ENCODE measurements at regions not wholly inside any gene's neighbourhood (a gene's known extent, or its start where the extent isn't known, plus 50 kb on each side); places are given as distances from the start of the nearest gene placed in this dataset.

DNA sequence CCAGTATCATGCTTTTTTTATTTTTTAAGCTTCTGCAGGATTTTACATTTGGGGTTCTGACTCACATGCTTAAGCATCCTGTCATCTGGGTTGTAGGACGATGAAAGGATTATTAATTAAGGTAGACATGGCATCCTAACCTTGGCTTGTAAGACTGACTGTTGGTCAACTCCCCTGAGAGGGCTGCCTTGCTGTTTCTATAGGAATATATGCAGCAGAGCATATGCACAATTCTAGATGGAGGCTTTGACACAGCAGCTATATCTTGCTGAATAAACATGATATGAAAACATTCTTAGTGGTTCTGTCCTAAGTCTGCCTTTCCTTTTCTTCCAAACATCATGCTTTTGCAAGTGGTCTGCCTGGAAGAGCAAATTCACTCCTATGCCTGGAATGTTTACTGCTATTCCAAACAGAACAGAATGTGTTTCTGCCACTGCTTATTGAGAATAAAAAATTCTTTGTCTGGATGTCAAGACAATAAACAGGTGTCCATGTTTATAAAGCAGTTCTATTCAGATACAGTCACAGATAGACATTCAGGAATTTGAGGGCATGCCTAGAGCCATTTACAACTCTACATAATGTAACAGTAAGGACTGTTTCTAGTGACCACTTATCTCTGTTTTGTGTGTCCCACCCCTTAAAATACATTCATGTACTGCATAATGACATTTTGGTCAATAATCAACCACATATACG lies 166.2 kb upstream of the PPP2R2B start:
- ATAC-seq, result no peak
- no peaks in the 10 kb centered on the region for H3K36me3 Mint-ChIP-seq
- TF ChIP-seq, protein P1, sequence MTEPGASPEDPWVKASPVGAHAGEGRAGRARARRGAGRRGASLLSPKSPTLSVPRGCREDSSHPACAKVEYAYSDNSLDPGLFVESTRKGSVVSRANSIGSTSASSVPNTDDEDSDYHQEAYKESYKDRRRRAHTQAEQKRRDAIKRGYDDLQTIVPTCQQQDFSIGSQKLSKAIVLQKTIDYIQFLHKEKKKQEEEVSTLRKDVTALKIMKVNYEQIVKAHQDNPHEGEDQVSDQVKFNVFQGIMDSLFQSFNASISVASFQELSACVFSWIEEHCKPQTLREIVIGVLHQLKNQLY (CRISPR knock-in tag; IDR thresholded peaks at IDR 0.05), result no peak
- TF ChIP-seq ZNF423 (CRISPR knock-in tag; IDR thresholded peaks at IDR 0.05) (no peak), NR1H2 (CRISPR knock-in tag; IDR thresholded peaks at IDR 0.05) (no peak), ESRRA (CRISPR knock-in tag; IDR thresholded peaks at IDR 0.05; ENCODE audit: borderline replicate concordance) (no peak), ELF4 (CRISPR knock-in tag; IDR thresholded peaks at IDR 0.05; ENCODE audit: low read depth) (no peak), ZNF671 (CRISPR knock-in tag; IDR thresholded peaks at IDR 0.05) (no peak), ZBTB21 (CRISPR knock-in tag; IDR thresholded peaks at IDR 0.05; ENCODE audit: borderline replicate concordance) (no peak), MYBL2 (CRISPR knock-in tag; IDR thresholded peaks at IDR 0.05) (no peak), TP53 (CRISPR knock-in tag; IDR thresholded peaks at IDR 0.05) (no peak), RELA (CRISPR knock-in tag; IDR thresholded peaks at IDR 0.05; ENCODE audit: borderline replicate concordance) (no peak), SOX15 (CRISPR knock-in tag; IDR thresholded peaks at IDR 0.05) (no peak), HMGA2 (CRISPR knock-in tag; IDR thresholded peaks at IDR 0.05) (no peak), SMAD3 (CRISPR knock-in tag; IDR thresholded peaks at IDR 0.05; ENCODE audit: borderline replicate concordance) (no peak), TEAD1 (CRISPR knock-in tag; IDR thresholded peaks at IDR 0.05) (no peak), FOXP1 (CRISPR knock-in tag; IDR thresholded peaks at IDR 0.05; ENCODE audit: borderline replicate concordance) (no peak)
- TF ChIP-seq, protein P2, sequence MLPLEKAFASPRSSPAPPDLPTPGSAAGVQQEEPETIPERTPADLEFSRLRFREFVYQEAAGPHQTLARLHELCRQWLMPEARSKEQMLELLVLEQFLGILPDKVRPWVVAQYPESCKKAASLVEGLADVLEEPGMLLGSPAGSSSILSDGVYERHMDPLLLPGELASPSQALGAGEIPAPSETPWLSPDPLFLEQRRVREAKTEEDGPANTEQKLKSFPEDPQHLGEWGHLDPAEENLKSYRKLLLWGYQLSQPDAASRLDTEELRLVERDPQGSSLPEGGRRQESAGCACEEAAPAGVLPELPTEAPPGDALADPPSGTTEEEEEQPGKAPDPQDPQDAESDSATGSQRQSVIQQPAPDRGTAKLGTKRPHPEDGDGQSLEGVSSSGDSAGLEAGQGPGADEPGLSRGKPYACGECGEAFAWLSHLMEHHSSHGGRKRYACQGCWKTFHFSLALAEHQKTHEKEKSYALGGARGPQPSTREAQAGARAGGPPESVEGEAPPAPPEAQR (CRISPR knock-in tag; IDR thresholded peaks at IDR 0.05), result no peak
- TF ChIP-seq, protein P3, sequence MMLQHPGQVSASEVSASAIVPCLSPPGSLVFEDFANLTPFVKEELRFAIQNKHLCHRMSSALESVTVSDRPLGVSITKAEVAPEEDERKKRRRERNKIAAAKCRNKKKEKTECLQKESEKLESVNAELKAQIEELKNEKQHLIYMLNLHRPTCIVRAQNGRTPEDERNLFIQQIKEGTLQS (CRISPR knock-in tag; conservative IDR thresholded peaks at IDR 0.05), result no peak
- TF ChIP-seq, protein P4, sequence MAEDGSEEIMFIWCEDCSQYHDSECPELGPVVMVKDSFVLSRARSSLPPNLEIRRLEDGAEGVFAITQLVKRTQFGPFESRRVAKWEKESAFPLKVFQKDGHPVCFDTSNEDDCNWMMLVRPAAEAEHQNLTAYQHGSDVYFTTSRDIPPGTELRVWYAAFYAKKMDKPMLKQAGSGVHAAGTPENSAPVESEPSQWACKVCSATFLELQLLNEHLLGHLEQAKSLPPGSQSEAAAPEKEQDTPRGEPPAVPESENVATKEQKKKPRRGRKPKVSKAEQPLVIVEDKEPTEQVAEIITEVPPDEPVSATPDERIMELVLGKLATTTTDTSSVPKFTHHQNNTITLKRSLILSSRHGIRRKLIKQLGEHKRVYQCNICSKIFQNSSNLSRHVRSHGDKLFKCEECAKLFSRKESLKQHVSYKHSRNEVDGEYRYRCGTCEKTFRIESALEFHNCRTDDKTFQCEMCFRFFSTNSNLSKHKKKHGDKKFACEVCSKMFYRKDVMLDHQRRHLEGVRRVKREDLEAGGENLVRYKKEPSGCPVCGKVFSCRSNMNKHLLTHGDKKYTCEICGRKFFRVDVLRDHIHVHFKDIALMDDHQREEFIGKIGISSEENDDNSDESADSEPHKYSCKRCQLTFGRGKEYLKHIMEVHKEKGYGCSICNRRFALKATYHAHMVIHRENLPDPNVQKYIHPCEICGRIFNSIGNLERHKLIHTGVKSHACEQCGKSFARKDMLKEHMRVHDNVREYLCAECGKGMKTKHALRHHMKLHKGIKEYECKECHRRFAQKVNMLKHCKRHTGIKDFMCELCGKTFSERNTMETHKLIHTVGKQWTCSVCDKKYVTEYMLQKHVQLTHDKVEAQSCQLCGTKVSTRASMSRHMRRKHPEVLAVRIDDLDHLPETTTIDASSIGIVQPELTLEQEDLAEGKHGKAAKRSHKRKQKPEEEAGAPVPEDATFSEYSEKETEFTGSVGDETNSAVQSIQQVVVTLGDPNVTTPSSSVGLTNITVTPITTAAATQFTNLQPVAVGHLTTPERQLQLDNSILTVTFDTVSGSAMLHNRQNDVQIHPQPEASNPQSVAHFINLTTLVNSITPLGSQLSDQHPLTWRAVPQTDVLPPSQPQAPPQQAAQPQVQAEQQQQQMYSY (CRISPR knock-in tag; IDR thresholded peaks at IDR 0.05), result no peak
- TF ChIP-seq, protein P5, sequence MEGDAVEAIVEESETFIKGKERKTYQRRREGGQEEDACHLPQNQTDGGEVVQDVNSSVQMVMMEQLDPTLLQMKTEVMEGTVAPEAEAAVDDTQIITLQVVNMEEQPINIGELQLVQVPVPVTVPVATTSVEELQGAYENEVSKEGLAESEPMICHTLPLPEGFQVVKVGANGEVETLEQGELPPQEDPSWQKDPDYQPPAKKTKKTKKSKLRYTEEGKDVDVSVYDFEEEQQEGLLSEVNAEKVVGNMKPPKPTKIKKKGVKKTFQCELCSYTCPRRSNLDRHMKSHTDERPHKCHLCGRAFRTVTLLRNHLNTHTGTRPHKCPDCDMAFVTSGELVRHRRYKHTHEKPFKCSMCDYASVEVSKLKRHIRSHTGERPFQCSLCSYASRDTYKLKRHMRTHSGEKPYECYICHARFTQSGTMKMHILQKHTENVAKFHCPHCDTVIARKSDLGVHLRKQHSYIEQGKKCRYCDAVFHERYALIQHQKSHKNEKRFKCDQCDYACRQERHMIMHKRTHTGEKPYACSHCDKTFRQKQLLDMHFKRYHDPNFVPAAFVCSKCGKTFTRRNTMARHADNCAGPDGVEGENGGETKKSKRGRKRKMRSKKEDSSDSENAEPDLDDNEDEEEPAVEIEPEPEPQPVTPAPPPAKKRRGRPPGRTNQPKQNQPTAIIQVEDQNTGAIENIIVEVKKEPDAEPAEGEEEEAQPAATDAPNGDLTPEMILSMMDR (IDR thresholded peaks at IDR 0.05), result no peak
- TF ChIP-seq, protein P6, sequence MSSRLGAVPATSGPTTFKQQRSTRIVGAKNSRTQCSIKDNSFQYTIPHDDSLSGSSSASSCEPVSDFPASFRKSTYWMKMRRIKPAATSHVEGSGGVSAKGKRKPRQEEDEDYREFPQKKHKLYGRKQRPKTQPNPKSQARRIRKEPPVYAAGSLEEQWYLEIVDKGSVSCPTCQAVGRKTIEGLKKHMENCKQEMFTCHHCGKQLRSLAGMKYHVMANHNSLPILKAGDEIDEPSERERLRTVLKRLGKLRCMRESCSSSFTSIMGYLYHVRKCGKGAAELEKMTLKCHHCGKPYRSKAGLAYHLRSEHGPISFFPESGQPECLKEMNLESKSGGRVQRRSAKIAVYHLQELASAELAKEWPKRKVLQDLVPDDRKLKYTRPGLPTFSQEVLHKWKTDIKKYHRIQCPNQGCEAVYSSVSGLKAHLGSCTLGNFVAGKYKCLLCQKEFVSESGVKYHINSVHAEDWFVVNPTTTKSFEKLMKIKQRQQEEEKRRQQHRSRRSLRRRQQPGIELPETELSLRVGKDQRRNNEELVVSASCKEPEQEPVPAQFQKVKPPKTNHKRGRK (CRISPR knock-in tag; IDR thresholded peaks at IDR 0.05; ENCODE audit: borderline replicate concordance), result no peak
- peaks cover 8% of the 10 kb centered on the region for H3K4me1 Mint-ChIP-seq
- no peaks in the 10 kb centered on the region for H3K9me3 Mint-ChIP-seq
- no peak overlapping the region for H3K27ac Mint-ChIP-seq
- CTCF ChIA-PET, result no interaction called here
- POLR2A ChIA-PET, result no interaction called here
- H3K4me3 Mint-ChIP-seq, result no peak overlapping the region
- H3K27me3 Mint-ChIP-seq (ENCODE audit: low read depth), result no peaks in the 10 kb centered on the region
- no peak for DNase-seq (ENCODE audit: low spot score)

Measured in WTC11 (cell line).